HG03064 (cell line): ENCODE measurements at regions not wholly inside any gene's neighbourhood (a gene's known extent, or its start where the extent isn't known, plus 50 kb on each side); places are given as distances from the start of the nearest gene placed in this dataset.

ENCODE experiments used
- ATAC-seq: cut with Tn5 transposase; IDR thresholded peaks from one replicate; pipeline ENCODE4 v1.9.1; 2021; ENCODE audit warnings: low read depth; ENCODE audit not compliant: unreplicated experiment

- no peak for ATAC-seq
These were observed 205.9 kb downstream of the IKZF2 start for GRCh38 chr2:212945526-212945925.

GRCh38 chr2:212943351-212943750 is 208.1 kb downstream of the IKZF2 start:
- no peak for ATAC-seq

GRCh38 chr2:212941361-212941760 is 210.1 kb downstream of the IKZF2 start:
- ATAC-seq = no peak

GRCh38 chr2:212940816-212941215 is 210.6 kb downstream of the IKZF2 start:
- no peak for ATAC-seq

- no peak for ATAC-seq
These were observed 211.5 kb downstream of the IKZF2 start for GRCh38 chr2:212939777-212940531.

- ATAC-seq = no peak
These were observed 213.1 kb downstream of the IKZF2 start for GRCh38 chr2:212938144-212938793.

GRCh38 chr2:212936572-212936971 is 214.8 kb downstream of the IKZF2 start:
- no peak for ATAC-seq

- ATAC-seq = no peak
These were observed 215.7 kb downstream of the IKZF2 start for GRCh38 chr2:212935752-212936151.

GRCh38 chr2:212931271-212931670 is 220.1 kb downstream of the IKZF2 start:
- no peak for ATAC-seq

GRCh38 chr2:212930556-212931260 is 220.7 kb downstream of the IKZF2 start:
- ATAC-seq = no peak

GRCh38 chr2:212929971-212930370 is 221.4 kb downstream of the IKZF2 start:
- ATAC-seq = no peak

GRCh38 chr2:212929116-212929515 is 222.3 kb downstream of the IKZF2 start:
- no peak for ATAC-seq

GRCh38 chr2:212928681-212929080 is 222.7 kb downstream of the IKZF2 start:
- ATAC-seq = no peak

- no peak for ATAC-seq
These were observed 224.5 kb downstream of the IKZF2 start for GRCh38 chr2:212926940-212927339.

GRCh38 chr2:212923393-212923792 is 228.0 kb downstream of the IKZF2 start:
- ATAC-seq = no peak

- ATAC-seq = no peak
These were observed 228.7 kb downstream of the IKZF2 start for GRCh38 chr2:212922701-212923100.

GRCh38 chr2:212921711-212922110 is 229.7 kb downstream of the IKZF2 start:
- no peak for ATAC-seq

GRCh38 chr2:212921061-212921460 is 230.4 kb downstream of the IKZF2 start:
- no peak for ATAC-seq

GRCh38 chr2:212919238-212919637 is 232.2 kb downstream of the IKZF2 start:
- no peak for ATAC-seq

GRCh38 chr2:212918336-212918735 is 233.1 kb downstream of the IKZF2 start:
- ATAC-seq = no peak

- peak; percentile 61 for ATAC-seq
These were observed 236.2 kb downstream of the IKZF2 start for GRCh38 chr2:212915121-212915782.
